ENCODE measurements at regions not wholly inside any gene's neighbourhood (a gene's known extent, or its start where the extent isn't known, plus 50 kb on each side); places are given as distances from the start of the nearest gene placed in this dataset.

DNA sequence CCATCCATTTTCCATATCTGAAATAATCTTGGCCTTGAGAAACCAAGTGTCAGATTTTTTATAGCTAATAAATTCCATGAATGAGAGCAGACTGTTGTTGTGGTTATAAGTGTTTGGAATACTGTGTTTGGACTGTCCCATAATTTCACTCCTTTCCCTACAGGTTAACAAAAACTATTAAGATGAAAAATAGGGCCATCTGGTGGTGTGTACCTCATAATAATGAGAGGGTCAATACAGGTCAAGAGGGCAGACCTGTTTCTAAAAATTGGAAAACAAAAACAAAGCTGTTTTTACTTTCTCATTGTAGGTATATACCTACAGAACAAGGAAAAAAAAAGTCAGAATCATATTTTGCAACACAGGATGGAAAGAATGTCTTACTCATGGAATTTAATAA, 553.8 kb upstream of the SGO1 start:
- TF ChIP-seq GTF2F1 (IDR thresholded peaks at IDR 0.05; ENCODE audit: borderline replicate concordance, low read depth, low read length) (no peak), JUND (IDR thresholded peaks at IDR 0.05; ENCODE audit: low read length) (no peak), TAF7 (optimal IDR thresholded peaks at IDR 0.05; ENCODE audit: borderline replicate concordance, low read depth, low read length) (no peak), GABPA (IDR thresholded peaks at IDR 0.05; ENCODE audit: borderline replicate concordance, insufficient read depth, low read length) (no peak), FOSL1 (IDR thresholded peaks at IDR 0.05; ENCODE audit: insufficient read depth, low read depth, low read length) (no peak), KDM1A (IDR thresholded peaks at IDR 0.05; ENCODE audit: borderline replicate concordance, low read length) (no peak), RFX5 (IDR thresholded peaks at IDR 0.05; ENCODE audit: borderline replicate concordance, low read depth, low read length) (no peak), SIN3A (conservative IDR thresholded peaks at IDR 0.05 in 1 of 2, IDR thresholded peaks at IDR 0.05 in 1 of 2; ENCODE audit: low read depth in 1 of 2, low read length in 2 of 2) (no peak), SP2 (IDR thresholded peaks at IDR 0.05; ENCODE audit: low read length) (no peak)
- TF ChIP-seq, protein P1, sequence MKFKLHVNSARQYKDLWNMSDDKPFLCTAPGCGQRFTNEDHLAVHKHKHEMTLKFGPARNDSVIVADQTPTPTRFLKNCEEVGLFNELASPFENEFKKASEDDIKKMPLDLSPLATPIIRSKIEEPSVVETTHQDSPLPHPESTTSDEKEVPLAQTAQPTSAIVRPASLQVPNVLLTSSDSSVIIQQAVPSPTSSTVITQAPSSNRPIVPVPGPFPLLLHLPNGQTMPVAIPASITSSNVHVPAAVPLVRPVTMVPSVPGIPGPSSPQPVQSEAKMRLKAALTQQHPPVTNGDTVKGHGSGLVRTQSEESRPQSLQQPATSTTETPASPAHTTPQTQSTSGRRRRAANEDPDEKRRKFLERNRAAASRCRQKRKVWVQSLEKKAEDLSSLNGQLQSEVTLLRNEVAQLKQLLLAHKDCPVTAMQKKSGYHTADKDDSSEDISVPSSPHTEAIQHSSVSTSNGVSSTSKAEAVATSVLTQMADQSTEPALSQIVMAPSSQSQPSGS (IDR thresholded peaks at IDR 0.05; ENCODE audit: low read length): no peak
- TF ChIP-seq, protein P2, sequence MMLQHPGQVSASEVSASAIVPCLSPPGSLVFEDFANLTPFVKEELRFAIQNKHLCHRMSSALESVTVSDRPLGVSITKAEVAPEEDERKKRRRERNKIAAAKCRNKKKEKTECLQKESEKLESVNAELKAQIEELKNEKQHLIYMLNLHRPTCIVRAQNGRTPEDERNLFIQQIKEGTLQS (IDR thresholded peaks at IDR 0.05; ENCODE audit: insufficient read depth, low read depth, low read length): no peak
- TF ChIP-seq, protein P3, sequence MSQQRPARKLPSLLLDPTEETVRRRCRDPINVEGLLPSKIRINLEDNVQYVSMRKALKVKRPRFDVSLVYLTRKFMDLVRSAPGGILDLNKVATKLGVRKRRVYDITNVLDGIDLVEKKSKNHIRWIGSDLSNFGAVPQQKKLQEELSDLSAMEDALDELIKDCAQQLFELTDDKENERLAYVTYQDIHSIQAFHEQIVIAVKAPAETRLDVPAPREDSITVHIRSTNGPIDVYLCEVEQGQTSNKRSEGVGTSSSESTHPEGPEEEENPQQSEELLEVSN (IDR thresholded peaks at IDR 0.05): no peak
- ChIA-PET CTCF (ENCODE audit: partially characterized antibody) (interaction anchor here (0.7 to 2.9 kb wide), 6 partner anchors 223 to 940 kb away, joined by 3 to 10 read pairs (median 3); no protein-coding TSS in a partner anchor), POLR2A (ENCODE audit: partially characterized antibody) (no interaction called here)

More for the DNA sequence above, 553.8 kb upstream of the SGO1 start:
- Histone ChIP-seq H3K36me3 (ENCODE audit: control insufficient read depth in 2 of 4, insufficient read depth in 4 of 4, low read length in 3 of 4) (no peaks in the 10 kb centered on the region), H2BK15ac (ENCODE audit: low read length) (no peak overlapping the region), H3K79me1 (ENCODE audit: low read depth, low read length) (no peaks in the 10 kb centered on the region), H2AK5ac (ENCODE audit: low read depth, low read length) (no peak overlapping the region), H3K18ac (ENCODE audit: extremely low read depth, low read length) (no peak overlapping the region), H3K4me2 (ENCODE audit: insufficient read depth in 1 of 2, low read depth in 2 of 2, low read length in 2 of 2) (no peak overlapping the region), H3K56ac (replicated peaks; ENCODE audit: insufficient read length, low read depth, low read length) (no peak overlapping the region), H3K9ac (replicated peaks in 1 of 4; ENCODE audit: extremely low read depth in 1 of 4, low read depth in 3 of 4, low read length in 3 of 4) (no peak overlapping the region), H3K23me2 (ENCODE audit: low read depth, low read length) (no peaks in the 10 kb centered on the region), H2BK5ac (ENCODE audit: low read depth, low read length) (no peak overlapping the region), H3K4me1 (replicated peaks in 1 of 4; ENCODE audit: control insufficient read depth in 3 of 4, insufficient read depth in 4 of 4, low read length in 3 of 4) (peaks cover 0 to 7% (median 1%) of the 10 kb centered on the region in 4 experiments; a peak in 4 of 7 replicates), H4K5ac (ENCODE audit: insufficient read length, low read depth, low read length) (no peak overlapping the region), H3K4me3 (ENCODE audit: extremely low read depth in 1 of 4, insufficient read depth in 2 of 4, low read depth in 3 of 4, low read length in 4 of 4) (no peak overlapping the region), H3K14ac (ENCODE audit: insufficient read length) (no peak overlapping the region), H2AFZ (ENCODE audit: low read length) (no peak overlapping the region), H2BK20ac (ENCODE audit: low read length) (no peak overlapping the region), H3K9me3 (ENCODE audit: insufficient read depth in 2 of 2, low read depth in 1 of 2, low read length in 1 of 2) (no peaks in the 10 kb centered on the region), H3K4ac (replicated peaks; ENCODE audit: insufficient read length, low read depth, low read length) (no peak overlapping the region), H4K20me1 (replicated peaks in 1 of 2; ENCODE audit: control insufficient read depth in 1 of 2, insufficient read depth in 2 of 2, low read length in 2 of 2) (no peaks in the 10 kb centered on the region), H2BK12ac (ENCODE audit: low read depth, low read length) (no peak overlapping the region), H3K79me2 (ENCODE audit: control insufficient read depth in 1 of 2, insufficient read depth in 2 of 2, low read length in 2 of 2) (no peaks in the 10 kb centered on the region), H4K91ac (replicated peaks; ENCODE audit: insufficient read length, low read length) (no peak overlapping the region), H3K23ac (ENCODE audit: insufficient read length) (no peak overlapping the region), H3K27ac (ENCODE audit: low read depth, low read length) (no peak overlapping the region), H2BK120ac (replicated peaks; ENCODE audit: low read depth, low read length) (no peak overlapping the region), H4K8ac (ENCODE audit: extremely low read depth, insufficient read depth, low read length) (no peak overlapping the region), H3K27me3 (replicated peaks in 1 of 4; ENCODE audit: control insufficient read depth in 3 of 4, extremely low read depth in 1 of 4, insufficient read depth in 3 of 4, low read length in 3 of 4) (no peaks in the 10 kb centered on the region)
- DNase-seq (ENCODE audit: low read depth in 1 of 2, low spot score in 2 of 2) (no peak), FAIRE-seq (no peak)
